T-cell (primary cell): ENCODE measurements at regions not wholly inside any gene's neighbourhood (a gene's known extent, or its start where the extent isn't known, plus 50 kb on each side); places are given as distances from the start of the nearest gene placed in this dataset.

ENCODE experiments used
- ATAC-seq, 4 experiments: fragments of 200-7000 bp in 3 of 4; fragments of 150-1000 bp in 1 of 4; cut with Tn5 transposase; replicated peaks in 1 of 4; 1 replicate in 3 of 4; 2 replicates in 1 of 4; pipeline ENCODE4 v1.10.0; 2021; ENCODE audit warnings: moderate library complexity in 3 of 4, mild to moderate bottlenecking in 2 of 4, moderate number of reproducible peaks in 1 of 4
- CTCF ChIA-PET, 2 donors: fragments of 300-600 bp; sonication (Branson Sonifier 250); formaldehyde crosslinking; loops; one replicate each; lab custom pipeline; 2022; ENCODE audit warnings: antibody characterized with exemption in 2 of 2; lab: Charles Lee
- POLR2A ChIA-PET, 2 donors: fragments of 300-600 bp; sonication (Branson Sonifier 250); formaldehyde crosslinking; loops; one replicate each; lab custom pipeline; 2022; ENCODE audit warnings: antibody characterized with exemption in 2 of 2; lab: Charles Lee
- DNase-seq, 35 experiments: peaks; one replicate each; pipeline versions ENCODE4 v3.0.0 to v3.0.0-alpha.2; 2013 to 2023
- H3K27ac ChIP-seq: one replicate; pipeline ENCODE4 v1.5.1; 2013; ENCODE audit warnings: low read length
- H3K27me3 ChIP-seq, 2 experiments: replicated peaks in 1 of 2; 1 replicate in 1 of 2; 2 replicates in 1 of 2; pipeline versions ENCODE4 v1.6.1 to v1.7.0; 2013; ENCODE audit warnings: low read length in 1 of 2, mixed read lengths in 1 of 2; ENCODE audit not compliant: control insufficient read depth in 2 of 2, insufficient read depth in 2 of 2; ENCODE audit errors: extremely low read depth in 1 of 2
- H3K36me3 ChIP-seq, 2 donors: 1 replicate in 1 of 2; 2 replicates in 1 of 2; pipeline versions ENCODE4 v1.6.1 to v1.7.0; 2013; ENCODE audit warnings: low read length in 1 of 2; ENCODE audit not compliant: control insufficient read depth in 2 of 2, insufficient read depth in 1 of 2; ENCODE audit errors: extremely low read depth in 1 of 2
- H3K4me1 ChIP-seq, 2 experiments: 1 replicate in 1 of 2; 2 replicates in 1 of 2; pipeline versions ENCODE4 v1.6.1 to v1.7.0; 2013; ENCODE audit warnings: low read length in 2 of 2, mixed read lengths in 1 of 2; ENCODE audit not compliant: insufficient read depth in 2 of 2, control insufficient read depth in 1 of 2; ENCODE audit errors: extremely low read depth in 1 of 2
- H3K4me3 ChIP-seq, 2 donors: 1 replicate in 1 of 2; 2 replicates in 1 of 2; pipeline versions ENCODE4 v1.5.1 to v1.7.0; 2013; ENCODE audit warnings: mild to moderate bottlenecking in 2 of 2, low read length in 1 of 2, moderate library complexity in 1 of 2; ENCODE audit not compliant: control insufficient read depth in 1 of 2; ENCODE audit errors: extremely low read depth in 1 of 2
- H3K9me3 ChIP-seq: 2 replicates; pipeline ENCODE4 v1.7.0; 2013
- H3K27ac Mint-ChIP-seq, 2 donors: one replicate each; pipeline ENCODE4 v1.8.0; 2020 to 2021; ENCODE audit warnings: mild to moderate bottlenecking in 2 of 2, mixed read lengths in 2 of 2
- H3K27me3 Mint-ChIP-seq, 2 donors: one replicate each; pipeline ENCODE4 v1.8.0; 2021 to 2022; ENCODE audit warnings: mixed read lengths in 2 of 2
- H3K36me3 Mint-ChIP-seq: one replicate; pipeline ENCODE4 v1.8.0; 2021; ENCODE audit warnings: mixed read lengths
- H3K4me1 Mint-ChIP-seq, 3 donors: one replicate each; pipeline ENCODE4 v1.8.0; 2020 to 2022; ENCODE audit warnings: mixed read lengths in 3 of 3, mild to moderate bottlenecking in 1 of 3
- H3K4me3 Mint-ChIP-seq, 3 donors: one replicate each; pipeline ENCODE4 v1.8.0; 2020 to 2022; ENCODE audit warnings: mild to moderate bottlenecking in 3 of 3, mixed read lengths in 3 of 3, moderate library complexity in 3 of 3
- H3K9me3 Mint-ChIP-seq, 3 donors: one replicate each; pipeline ENCODE4 v1.8.0; 2020 to 2022; ENCODE audit warnings: mixed read lengths in 3 of 3
- WGBS: methylation state at CpG from one replicate; pipeline ENCODE4 v1.1.5; 2013; ENCODE audit warnings: missing lambda C conversion rate; ENCODE audit not compliant: insufficient coverage; 5-methylcytosine and 5-hydroxymethylcytosine counted together

DNA sequence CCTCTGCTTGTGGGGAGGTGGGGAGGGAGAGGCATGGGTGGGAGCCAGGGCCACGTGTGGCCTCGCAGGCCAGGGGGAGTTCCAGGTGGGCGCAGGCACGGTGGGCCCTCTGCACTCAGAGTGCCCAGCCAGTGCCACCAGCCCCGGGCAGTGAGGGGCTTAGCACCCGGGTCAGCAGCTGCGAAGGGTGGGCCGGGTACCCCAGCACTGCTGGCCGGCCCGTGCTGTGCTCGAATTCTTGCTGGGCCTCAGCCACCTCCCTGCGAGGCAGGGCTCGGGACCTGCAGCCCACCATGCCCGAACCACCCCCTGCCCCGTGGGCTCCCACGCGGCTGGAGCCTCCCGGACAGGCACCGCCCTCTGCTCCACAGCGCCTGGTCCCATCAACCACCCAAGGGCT, 1277.2 kb downstream of the JRKL start:
- Mint-ChIP-seq H3K27me3 (no peaks in the 10 kb centered on the region), H3K4me1 (no peaks in the 10 kb centered on the region), H3K9me3 (peaks cover 4 to 14% (median 11%) of the 10 kb centered on the region in 3 donors), H3K36me3 (no peaks in the 10 kb centered on the region), H3K27ac (no peak overlapping the region), H3K4me3 (no peak overlapping the region)
- no peak overlapping the region for H3K4me3 ChIP-seq
- no peaks in the 10 kb centered on the region for H3K9me3 ChIP-seq
- H3K4me1 ChIP-seq = no peaks in the 10 kb centered on the region
- no peaks in the 10 kb centered on the region for H3K27me3 ChIP-seq
- CTCF ChIA-PET = no interaction called here
- H3K36me3 ChIP-seq = no peaks in the 10 kb centered on the region
- no peak for DNase-seq
- POLR2A ChIA-PET = no interaction called here
- H3K27ac ChIP-seq = no peak overlapping the region
- ATAC-seq = no peak
- WGBS = 94% methylated on average over 20 of the region's 20 CpGs

GRCh38 chr11:97683733-97684132, 1293.9 kb downstream of the JRKL start:
- H3K36me3 Mint-ChIP-seq = no peaks in the 10 kb centered on the region
- H3K4me3 Mint-ChIP-seq = no peak overlapping the region
- Histone ChIP-seq H3K9me3 (no peaks in the 10 kb centered on the region), H3K27me3 (no peaks in the 10 kb centered on the region), H3K4me3 (no peak overlapping the region), H3K36me3 (no peaks in the 10 kb centered on the region), H3K4me1 (no peaks in the 10 kb centered on the region), H3K27ac (no peak overlapping the region)
- DNase-seq = no peak
- no peaks in the 10 kb centered on the region for H3K4me1 Mint-ChIP-seq
- ChIA-PET POLR2A (no interaction called here), CTCF (no interaction called here)
- H3K9me3 Mint-ChIP-seq = peaks cover 13 to 38% (median 15%) of the 10 kb centered on the region in 3 donors
- 50% methylated on average over 2 of the region's 2 CpGs for WGBS
- ATAC-seq = no peak
- H3K27ac Mint-ChIP-seq = no peak overlapping the region
- no peaks in the 10 kb centered on the region for H3K27me3 Mint-ChIP-seq

DNA sequence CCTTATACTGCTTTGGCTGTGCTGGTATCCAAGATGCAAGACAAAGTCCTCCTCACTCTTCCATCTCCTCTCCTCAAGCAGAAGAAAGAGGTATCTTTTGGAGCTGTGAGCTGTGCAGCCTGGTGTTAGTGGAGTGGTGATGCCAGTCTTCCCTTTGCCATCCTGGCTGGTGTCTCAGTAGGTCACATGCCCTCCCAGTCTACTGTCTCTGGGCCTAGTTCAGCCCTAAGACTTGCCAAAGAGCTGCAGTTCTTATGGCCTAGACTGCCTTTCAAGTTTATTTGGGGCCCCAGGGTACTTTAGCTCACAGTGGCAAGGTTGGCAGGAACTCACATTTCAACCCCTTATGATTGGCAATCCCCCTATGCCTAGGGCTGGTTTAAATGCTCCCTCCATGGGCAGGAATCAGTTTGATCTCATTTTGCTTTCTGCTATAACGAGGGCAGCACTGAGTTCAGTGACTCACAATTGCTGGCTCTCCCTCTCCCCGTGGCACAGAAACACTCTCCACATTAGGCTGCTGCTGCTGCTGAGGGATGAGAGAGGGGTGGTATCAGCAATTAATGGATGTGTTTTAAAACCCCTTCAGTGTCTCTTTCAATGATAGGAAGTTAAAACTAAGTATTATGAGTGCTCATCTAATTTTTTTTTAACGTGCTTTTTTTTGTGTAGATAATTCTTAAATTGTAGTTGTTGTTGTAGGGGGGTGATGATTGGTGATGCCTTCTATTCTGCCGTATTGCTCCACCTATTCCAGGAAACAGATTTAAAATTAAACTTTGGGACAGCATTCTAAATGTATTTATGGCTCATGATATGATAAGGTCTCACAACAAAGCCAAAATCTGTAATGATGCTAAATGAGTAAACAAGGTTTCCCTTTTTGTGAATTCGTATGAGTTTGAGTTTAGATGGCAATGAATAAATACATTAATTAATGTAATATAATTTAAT, 1295.0 kb downstream of the JRKL start:
- WGBS = 100% methylated on average over 1 of the region's 5 CpGs

DNA sequence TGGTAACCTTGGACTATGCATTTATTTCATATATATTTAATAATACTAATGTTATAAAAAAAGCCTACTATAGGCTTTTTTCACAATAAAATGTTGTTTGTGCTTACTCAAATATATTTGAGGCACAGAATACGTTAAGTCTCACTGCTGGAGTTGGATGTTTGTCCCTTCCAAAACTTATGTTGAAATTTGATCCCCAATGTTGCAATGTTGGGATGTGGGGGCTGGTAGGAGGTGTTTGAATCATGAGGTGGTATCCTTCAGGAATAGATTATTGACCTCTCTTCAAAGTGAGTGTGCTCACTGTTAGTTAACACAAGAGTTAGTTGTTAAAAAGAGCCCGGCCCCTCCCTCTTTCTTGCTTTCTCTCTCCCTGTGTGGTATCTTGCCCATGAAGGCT, 1295.9 kb downstream of the JRKL start:
- no peak overlapping the region for H3K4me3 Mint-ChIP-seq
- no peak overlapping the region for H3K27ac ChIP-seq
- ATAC-seq (no peak), DNase-seq (no peak)
- H3K9me3 ChIP-seq = no peaks in the 10 kb centered on the region
- H3K4me3 ChIP-seq = no peak overlapping the region
- H3K4me1 Mint-ChIP-seq = no peaks in the 10 kb centered on the region
- peaks cover 14 to 34% (median 18%) of the 10 kb centered on the region in 3 donors for H3K9me3 Mint-ChIP-seq
- no peak overlapping the region for H3K27ac Mint-ChIP-seq
- no peaks in the 10 kb centered on the region for H3K4me1 ChIP-seq
- H3K27me3 Mint-ChIP-seq = no peaks in the 10 kb centered on the region
- WGBS = 50% methylated on average over 1 of the region's 2 CpGs
- H3K36me3 ChIP-seq = no peaks in the 10 kb centered on the region
- H3K27me3 ChIP-seq = no peaks in the 10 kb centered on the region
- H3K36me3 Mint-ChIP-seq = no peaks in the 10 kb centered on the region
- POLR2A ChIA-PET = no interaction called here
- CTCF ChIA-PET = no interaction called here

More for the DNA sequence above, 1295.0 kb downstream of the JRKL start:
- H3K27me3 Mint-ChIP-seq = no peaks in the 10 kb centered on the region
- ChIA-PET CTCF (no interaction called here), POLR2A (no interaction called here)
- Histone ChIP-seq H3K27ac (no peak overlapping the region), H3K9me3 (no peaks in the 10 kb centered on the region), H3K4me1 (no peaks in the 10 kb centered on the region), H3K4me3 (no peak overlapping the region), H3K27me3 (no peaks in the 10 kb centered on the region), H3K36me3 (no peaks in the 10 kb centered on the region)
- H3K27ac Mint-ChIP-seq = no peak overlapping the region
- H3K36me3 Mint-ChIP-seq = no peaks in the 10 kb centered on the region
- no peaks in the 10 kb centered on the region for H3K4me1 Mint-ChIP-seq
- no peak overlapping the region for H3K4me3 Mint-ChIP-seq
- H3K9me3 Mint-ChIP-seq = peaks cover 16 to 40% (median 18%) of the 10 kb centered on the region in 3 donors
- DNase-seq (no peak), ATAC-seq (no peak)

GRCh38 chr11:97687111-97687510, 1297.3 kb downstream of the JRKL start:
- no peaks in the 10 kb centered on the region for H3K4me1 ChIP-seq
- DNase-seq = no peak
- H3K4me3 ChIP-seq = no peak overlapping the region
- whole genome bisulfite sequencing = 86% methylated on average over 1 of the region's 4 CpGs
- Mint-ChIP-seq H3K36me3 (no peaks in the 10 kb centered on the region), H3K9me3 (peaks cover 9 to 27% (median 18%) of the 10 kb centered on the region in 3 donors), H3K4me3 (no peak overlapping the region), H3K27ac (no peak overlapping the region), H3K4me1 (no peaks in the 10 kb centered on the region), H3K27me3 (no peaks in the 10 kb centered on the region)
- no peak for ATAC-seq
- no peaks in the 10 kb centered on the region for H3K36me3 ChIP-seq
- ChIA-PET CTCF (no interaction called here), POLR2A (no interaction called here)
- no peak overlapping the region for H3K27ac ChIP-seq
- H3K27me3 ChIP-seq = no peaks in the 10 kb centered on the region
- no peaks in the 10 kb centered on the region for H3K9me3 ChIP-seq

DNA sequence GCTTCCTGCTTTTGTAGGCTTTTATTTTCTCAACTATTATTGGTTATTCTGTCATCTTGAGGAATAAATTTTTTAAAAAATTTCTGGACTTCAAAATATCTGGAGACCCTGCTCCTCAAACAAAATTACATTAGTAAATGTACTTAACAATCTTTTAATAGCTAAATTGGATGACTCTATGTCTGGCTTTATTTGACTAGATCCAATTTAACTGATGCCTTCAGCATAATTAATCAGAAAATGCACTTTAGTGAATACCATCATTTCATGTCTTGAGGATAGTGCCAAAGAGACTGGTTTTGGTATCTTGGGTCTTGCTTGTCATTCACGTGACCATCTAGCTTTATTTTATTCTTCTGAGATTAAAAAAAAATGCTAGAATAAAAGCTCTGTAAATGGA, 1301.2 kb downstream of the JRKL start:
- Mint-ChIP-seq H3K4me3 (no peak overlapping the region), H3K4me1 (no peaks in the 10 kb centered on the region), H3K9me3 (peaks cover 10 to 20% (median 14%) of the 10 kb centered on the region in 3 donors), H3K27me3 (no peaks in the 10 kb centered on the region), H3K36me3 (no peaks in the 10 kb centered on the region), H3K27ac (no peak overlapping the region)
- no peaks in the 10 kb centered on the region for H3K4me1 ChIP-seq
- no peak overlapping the region for H3K27ac ChIP-seq
- H3K4me3 ChIP-seq = no peak overlapping the region
- H3K36me3 ChIP-seq = no peaks in the 10 kb centered on the region
- DNase-seq = no peak
- ATAC-seq = no peak
- WGBS = no CpG with 5 or more reads among the region's 1 CpG
- H3K27me3 ChIP-seq = no peaks in the 10 kb centered on the region
- POLR2A ChIA-PET = no interaction called here
- no peaks in the 10 kb centered on the region for H3K9me3 ChIP-seq
- CTCF ChIA-PET = no interaction called here
